DMS153 treated with DMSO at 0.1 percent for 48 hours (cell line): ENCODE measurements at regions not wholly inside any gene's neighbourhood (a gene's known extent, or its start where the extent isn't known, plus 50 kb on each side); places are given as distances from the start of the nearest gene placed in this dataset.

ENCODE experiments used
- DNase-seq: peaks from one replicate; lab custom pipeline; 2025; ENCODE audit not compliant: unreplicated experiment; lab: John Stamatoyannopoulos, UW

DNA sequence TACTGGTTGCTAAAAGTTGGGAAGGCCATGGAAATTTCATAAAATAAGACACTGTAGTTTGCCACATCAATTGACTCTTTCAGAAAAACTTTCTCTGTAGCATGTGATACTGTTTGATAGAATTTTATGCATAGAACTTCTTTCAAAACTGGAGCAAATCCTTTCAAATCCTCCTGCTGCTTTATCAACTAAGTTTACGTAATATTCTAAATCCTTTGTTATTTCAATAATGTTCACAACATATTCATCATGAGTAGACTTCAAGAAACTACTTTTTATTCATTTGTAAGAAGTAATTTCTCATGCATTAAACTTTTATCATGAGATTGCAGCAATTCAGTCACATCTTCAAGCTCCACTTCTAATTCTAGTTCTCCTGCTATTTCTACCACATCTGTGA is 199.3 kb downstream of the PCDH18 start:
- no peak for DNase-seq

DNA sequence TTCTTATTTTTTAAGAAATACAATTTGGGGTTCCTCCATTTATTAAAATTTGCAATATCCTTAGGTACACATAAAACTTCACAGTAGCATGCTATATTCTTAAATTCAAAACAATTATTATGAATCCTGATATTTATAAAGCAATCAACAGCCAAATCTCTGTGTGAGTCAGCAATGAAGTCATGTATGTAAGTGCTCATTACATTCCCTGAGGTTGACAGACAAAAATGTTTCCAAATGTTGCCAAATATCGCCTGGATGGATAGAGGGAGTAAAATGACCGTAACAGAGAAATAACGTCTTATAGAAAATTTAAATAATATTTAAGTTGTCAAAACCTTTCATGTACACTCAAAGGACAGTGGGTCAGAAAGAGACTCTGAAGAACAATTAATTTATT is 220.0 kb downstream of the PCDH18 start:
- DNase-seq, result no peak

DNA sequence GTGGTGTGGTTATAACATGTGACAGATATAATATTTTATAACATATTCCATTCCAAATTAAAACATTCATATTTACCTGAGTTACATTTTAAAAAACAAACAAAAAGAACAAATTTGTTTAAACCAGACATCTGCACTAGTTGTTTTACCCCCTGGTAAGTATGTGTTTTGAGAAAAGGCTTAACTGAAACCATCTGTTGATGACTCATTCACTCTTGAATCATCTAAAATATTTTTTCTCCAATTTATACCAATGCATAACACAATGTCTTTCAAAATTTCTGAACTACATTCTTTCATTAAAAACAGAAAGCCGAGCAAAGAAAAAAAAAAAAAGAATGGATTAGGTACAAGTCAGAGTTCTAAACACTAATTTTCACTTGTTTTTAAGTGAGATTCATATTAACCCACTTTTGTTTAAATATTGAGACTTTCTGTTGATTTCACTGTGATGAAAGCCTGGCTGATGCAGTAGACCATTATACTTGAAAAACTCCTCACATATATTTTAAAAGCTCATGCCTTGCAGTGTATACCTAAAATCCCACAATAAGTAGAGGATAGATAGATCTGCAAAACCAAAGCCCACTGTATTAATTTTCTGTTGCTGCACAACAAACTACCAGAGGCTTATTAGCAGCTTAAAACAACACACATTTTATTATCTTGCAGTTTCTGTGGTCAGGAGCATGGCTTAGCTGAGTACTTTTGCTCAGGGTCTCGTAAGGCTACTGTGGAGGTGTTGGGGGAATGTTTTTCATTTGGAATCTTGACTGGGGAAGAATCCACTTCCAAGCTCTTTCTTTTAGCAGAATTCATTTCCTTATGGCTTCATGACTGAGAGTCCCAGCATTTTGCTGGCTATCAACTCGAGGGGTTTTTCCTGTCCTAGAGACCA is 221.5 kb downstream of the PCDH18 start:
- no peak for DNase-seq

DNA sequence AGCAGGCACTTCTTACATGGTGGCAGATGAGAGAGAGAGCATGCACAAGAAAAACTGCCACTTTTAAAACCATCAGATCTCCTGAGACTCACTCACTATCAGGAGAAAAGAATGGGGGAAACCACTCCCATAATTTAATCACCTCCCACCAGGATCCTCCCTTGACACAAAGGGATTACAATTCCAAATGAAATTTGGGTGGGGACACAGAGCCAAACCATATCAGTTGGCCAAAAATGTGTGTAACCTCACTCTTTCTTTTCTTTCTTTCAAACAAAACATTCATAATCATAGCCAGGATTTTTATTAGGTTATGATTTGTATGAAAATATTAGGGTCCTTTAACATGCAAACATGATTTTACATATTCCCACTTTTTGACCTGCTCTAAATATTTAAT is 222.1 kb downstream of the PCDH18 start:
- DNase-seq, result no peak

DNA sequence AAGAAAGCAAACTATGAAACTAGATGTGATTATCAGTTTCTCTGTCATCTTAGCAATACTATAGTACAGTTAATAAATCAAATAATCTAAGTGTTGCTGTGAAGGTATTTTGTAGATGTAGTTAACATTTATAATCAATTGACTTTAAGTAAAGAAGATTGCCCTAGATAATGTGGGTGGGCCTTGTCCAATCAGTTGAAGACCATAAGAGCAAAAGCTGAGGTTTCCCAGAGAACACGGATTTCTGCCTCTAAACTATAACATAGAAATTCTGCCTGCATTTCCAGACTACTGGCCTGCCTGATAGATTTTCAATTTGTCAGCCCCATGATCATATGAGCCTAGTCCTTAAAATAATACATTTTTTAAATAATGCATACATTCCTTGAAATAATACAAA is 222.9 kb downstream of the PCDH18 start:
- DNase-seq, result no peak

DNA sequence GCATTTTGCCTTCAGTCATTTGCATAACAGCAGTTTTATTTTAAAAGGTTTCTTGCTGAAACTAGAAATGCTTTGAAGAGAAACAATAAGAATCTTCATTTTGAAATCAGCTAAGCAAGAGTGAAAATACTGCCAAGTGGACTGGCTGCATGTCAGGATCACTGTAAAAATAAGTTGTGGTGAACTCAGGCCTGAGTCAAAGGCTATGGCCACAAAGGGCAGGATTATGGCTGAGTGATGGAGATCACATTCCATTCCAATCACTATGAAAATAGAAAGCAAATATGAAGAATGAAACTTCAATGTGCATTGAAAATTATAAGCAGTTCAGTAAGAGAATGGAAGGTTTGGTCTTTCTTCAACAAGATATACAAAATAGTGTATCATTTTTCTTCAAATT is 224.5 kb downstream of the PCDH18 start:
- DNase-seq, result no peak

DNA sequence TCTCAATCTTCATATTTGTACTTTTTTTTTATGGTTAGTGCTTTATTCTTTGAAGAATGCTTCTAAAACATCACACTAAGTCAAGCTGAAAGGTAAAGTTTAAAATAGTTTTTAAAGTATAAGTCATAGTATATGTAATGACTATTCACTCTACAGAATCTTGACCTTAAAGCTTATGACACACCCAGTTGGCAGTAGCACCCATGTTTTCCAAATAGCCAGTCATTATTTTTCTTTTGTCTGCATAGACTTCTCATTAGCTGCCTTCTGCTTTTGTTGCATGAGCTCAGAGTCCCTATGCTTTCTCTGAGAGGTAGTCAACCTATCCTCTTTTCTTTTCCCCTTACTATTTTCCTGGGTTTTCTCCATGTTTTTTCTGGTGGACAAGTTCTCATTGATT is 231.5 kb downstream of the PCDH18 start:
- no peak for DNase-seq

DNA sequence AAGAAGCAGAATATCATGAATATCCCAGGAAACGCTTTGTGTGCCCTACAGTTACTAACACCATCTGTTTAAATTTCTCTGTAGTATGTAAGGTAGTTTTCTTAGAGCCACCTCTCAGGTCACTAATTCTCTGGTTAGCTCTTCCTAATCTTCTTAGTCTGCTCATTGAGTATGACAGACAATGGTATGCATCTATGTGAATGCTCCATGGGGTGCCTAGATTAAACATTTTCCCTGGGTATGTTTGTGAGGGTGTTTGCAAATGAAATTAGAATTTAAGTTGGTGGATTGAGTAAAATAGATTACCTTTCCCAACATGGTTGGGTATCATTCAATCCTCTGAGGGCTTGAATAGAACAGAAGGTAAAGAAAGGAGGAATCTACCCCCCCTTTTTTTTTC is 233.0 kb downstream of the PCDH18 start:
- DNase-seq, result no peak

DNA sequence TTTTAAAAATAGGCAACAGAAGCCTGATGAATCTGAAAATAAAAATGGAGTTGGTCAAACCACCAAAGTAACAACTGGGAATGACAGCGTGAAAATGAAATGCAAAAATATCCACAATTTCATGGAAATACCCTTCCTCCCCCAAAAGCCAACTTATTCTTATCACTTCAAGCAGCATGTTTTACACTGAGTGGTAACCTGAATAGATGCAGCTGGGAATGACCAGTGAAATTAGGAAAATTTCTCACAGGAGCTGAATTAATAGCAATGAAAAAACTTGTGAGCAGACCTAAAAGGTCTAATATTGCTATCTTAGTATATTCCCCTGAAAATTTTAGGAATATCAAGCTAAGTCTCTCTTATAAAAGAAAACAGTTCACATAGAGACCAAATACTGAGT is 239.0 kb downstream of the PCDH18 start:
- DNase-seq, result no peak

DNA sequence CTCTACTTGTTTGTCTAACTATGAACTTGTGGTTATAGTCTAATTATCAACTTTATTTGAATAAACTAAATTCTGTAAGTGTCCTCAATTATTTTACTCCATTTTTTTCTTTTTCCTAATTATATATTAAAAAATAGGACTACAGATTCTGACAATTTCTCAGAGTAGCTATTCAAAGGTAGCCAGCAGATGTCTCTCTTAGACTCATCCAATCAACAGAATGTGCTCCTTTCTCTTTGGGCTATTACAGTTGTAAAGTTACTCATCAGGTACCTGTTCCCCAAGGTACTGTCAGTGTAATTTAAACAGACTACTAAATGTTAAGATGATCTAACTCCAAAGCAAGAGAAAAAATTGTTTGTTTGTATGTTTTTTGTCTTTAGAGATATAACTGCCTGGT is 248.6 kb downstream of the PCDH18 start:
- no peak for DNase-seq

DNA sequence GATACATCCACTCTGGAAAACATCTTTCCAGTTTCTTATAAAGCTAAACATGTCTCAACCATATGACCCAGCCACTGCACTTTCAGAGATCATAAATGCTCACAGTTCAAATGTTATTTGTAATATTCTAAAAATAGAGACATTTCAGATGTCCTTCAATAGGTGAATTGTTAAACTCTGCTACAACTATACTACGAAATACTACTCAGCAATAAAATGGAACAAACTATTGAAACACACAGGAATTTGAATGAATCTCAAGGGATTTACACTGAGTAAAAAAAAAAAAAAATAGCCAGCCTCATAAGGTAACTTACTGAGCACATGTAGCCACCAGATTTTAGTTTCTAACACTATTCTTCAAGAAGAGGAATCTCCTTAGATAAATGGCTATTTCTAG is 253.9 kb downstream of the PCDH18 start:
- DNase-seq, result no peak

DNA sequence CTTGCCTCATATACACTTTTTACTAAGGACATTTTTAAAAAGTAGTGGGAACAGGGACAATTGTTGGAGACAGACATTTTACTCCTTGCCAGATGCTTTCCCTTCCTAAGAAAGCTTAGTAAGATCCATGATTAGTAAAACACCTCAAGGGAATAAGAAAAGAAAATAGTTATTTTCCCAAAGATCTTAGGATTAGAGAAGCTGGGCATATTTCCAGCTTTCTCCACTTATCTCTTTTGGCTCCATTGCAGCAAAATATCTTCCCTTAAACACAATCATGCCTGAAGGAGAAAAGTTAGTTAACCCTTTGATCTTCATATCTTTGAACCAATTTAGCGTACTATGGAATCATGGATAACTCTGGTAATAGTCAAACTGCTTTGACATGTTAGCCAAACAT is 257.9 kb downstream of the PCDH18 start:
- DNase-seq, result no peak

DNA sequence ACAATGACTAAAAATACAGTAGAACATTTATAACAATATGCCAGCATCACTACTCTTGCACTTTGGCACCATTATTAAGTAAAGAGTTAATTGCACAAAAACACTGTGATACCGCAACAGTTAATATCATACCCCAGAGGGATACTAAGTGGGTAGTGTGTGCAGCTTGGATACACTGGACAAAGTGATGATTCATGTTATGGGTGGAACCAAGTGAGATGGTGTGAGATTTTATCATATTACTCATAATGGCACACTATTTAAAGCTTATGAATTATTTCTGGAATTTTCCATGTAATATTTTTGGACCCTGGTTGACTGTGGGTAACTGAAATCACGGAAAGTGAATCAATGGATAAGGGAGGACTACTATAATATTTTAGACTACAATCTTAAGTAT is 265.3 kb downstream of the PCDH18 start:
- no peak for DNase-seq

DNA sequence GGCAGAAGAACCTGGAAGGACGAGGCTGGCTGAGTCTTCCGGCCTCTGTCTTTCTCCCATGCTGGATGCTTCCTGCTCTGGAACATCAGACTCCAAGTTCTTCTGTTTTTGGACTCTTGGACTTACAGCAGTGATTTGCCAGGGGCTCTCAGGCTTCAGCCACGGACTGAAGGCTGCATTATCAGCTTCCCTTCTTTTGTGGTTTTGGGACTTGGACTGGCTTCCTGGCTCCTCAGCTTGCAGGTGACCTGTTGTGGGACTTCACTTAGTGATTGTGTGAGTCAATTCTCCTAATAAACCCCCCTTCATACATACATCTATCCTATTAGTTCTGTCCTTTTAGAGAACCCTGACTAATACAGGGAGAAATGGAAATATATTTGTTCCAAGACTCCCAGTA is 265.8 kb downstream of the PCDH18 start:
- no peak for DNase-seq

DNA sequence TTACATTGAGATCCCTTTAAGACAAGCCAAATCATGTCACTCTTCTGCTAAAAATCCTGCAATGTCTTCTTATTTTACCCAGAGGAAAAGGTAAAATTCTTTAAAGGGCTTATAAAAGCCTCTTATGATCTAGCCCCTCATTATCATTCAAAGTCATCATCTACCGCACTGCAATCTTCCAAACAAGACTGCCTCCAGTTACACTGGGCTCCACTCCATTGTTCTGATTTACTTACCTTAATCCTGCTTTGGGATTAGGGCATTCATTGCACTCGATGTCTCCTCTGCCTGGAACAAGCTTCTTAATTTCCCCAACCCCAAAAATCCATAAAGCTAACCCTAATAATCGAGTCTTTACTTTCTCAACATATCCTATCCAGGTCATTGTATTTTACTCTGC is 269.1 kb downstream of the PCDH18 start:
- DNase-seq, result no peak

DNA sequence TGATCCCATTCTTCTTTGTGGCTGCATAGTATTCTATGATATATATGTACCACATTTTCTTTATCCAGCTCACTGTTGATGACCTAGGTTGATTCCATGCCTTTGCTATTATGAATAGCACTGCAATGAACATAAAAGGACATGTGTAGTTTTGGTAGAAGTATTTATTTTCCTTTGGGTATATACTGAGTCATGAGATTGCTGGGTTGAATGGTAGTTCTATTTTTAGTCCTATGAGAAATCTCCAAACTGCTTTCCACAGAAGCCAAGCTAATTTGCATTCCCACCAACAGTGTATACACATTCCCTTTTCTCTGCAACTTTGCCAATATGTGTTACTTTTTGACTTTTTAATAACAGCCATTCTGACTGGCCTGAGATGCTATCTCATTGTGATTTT is 278.3 kb downstream of the PCDH18 start:
- DNase-seq, result no peak

DNA sequence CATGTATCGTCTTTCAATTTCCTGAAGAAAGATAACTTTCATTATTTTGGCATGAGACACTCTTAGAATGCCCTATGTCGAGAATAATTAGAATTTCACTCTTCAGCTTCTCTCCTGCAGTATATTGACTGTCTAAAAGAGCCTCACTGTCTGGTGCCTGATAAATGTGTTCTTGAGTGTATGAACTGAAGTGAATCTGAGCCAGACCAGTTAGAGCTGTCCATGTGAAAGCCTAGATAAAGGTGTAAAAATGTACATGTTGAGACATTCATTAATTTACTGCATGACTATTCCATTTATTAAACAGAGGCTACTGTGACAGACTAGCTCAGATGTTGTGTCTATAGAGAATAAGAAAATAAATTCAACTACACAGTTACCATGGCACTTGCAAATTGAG is 283.2 kb downstream of the PCDH18 start:
- DNase-seq, result no peak

DNA sequence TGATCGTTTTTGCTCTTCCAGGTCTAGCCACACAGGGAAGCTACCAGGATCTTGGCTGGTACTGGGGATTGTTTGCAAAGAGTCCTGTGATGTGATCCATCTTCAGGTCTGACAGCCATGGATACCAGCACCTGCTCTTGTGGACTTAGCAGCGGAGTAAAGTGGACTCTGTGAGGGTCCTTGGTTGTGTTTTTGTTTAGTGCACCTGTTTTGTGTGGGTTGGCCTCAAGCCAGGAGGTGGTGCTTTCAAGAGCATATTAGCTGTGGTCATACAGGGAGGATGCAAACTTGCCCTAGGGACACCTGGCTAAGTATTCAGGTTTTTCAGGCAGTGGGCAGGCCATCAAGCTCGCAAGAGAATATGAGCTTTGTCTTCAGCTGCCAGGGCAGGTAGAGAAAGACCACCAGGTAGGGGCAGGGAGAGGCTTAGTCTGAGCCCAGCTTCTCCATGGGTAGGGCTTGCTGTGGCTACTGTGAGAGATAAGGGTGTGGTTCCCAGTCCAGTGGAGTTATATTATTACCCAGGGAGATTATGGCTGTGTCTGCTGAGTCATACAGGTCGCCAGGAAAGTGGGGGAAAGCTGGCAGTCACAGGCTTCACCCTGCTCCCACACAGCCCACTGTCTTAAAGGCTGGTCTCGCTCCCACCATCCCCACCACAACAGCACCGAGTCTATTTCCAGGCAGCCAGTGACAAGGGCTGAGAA is 293.7 kb downstream of the PCDH18 start:
- DNase-seq, result no peak

DNA sequence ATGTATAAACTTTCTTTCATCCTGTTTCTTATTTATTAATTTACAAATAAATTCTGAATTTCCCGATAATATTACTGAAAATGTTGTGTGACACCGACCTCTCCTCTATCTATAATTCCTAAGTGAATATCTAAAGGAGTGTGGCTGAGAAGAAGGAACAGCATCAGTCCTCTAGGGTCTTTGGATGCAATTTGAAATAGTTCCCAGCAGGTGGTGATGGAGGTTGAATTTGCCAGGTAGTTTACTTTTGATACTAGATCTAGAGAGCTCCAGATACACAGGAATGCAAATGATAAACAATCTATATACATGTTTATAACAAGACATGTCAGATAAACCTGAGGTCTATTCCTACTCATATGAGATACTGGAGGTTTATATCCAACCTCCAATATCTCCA is 305.4 kb downstream of the PCDH18 start:
- DNase-seq, result no peak

DNA sequence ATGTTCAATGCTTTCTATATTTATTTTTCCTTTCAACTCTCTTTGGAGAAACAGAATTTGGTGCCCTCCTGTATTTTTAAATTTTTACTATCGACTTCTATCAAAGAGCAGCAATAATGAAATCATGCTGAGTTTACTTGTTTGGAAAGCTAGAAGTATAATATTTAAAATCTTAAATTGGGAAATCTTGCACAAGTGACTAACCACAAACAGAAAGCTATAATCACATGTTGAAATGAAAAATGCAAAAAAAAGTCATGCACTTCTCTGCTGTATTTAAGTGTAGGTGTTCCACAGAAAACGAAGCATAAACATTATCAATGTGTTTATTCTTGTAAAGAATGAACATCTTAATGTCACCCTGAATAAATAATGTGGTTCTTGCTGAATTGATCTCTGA is 306.1 kb downstream of the PCDH18 start:
- no peak for DNase-seq

DNA sequence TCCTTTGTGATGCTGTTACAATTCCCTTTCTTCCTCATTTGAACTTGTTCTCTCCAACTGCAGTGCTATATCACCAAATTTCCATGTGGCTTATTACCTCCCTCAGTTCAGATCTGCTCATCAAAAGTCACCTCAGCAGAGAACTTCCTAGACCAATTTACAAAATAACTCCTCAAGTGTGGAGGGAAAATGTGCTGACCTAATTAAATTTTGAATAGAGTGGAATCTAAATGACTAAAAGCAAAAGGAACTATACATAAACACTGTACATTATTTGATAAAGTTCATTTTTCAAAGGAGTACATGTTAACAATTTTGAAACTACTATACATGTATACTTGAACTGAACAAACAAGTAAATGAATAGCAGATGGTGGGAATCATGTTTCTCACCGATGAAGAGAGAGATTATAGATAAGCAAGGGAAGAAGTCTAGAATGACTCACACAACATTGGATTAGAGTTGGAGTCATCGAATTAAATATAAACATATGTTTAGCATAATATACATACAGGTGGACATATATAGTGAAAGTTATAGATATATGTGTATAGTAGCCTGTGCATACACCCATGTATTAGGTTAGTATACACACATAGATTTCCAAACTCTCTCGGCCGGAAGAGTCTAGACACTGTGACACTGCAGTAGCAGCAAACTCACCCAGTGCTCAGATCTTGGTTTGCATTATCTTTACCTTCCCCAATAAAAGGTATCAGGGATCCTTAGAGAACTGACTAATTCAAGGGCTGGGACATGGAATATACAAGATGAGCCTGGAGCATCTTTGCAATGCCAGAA is 318.7 kb downstream of the PCDH18 start:
- no peak for DNase-seq

DNA sequence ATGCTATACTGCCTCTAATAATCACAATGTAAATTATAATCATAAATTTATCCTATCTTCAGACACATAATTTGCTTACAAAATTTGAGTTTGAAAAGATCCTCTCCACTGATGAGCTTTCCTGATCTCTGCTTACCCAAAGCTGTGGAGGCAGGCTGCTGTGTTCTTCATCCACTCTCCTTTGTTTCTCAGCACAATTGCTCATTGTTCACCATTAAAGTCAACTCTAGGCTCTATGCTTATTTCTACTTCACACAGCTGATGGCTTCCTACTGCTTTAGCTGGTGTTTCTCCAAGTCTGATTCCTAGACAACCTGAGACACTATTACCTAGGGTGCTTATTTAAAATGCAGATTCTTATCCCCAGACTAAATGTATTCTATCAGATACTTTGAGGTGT is 319.7 kb downstream of the PCDH18 start:
- no peak for DNase-seq
